GM18498 (cell line): ENCODE measurements at regions not wholly inside any gene's neighbourhood (a gene's known extent, or its start where the extent isn't known, plus 50 kb on each side); places are given as distances from the start of the nearest gene placed in this dataset.
"Not testable (repeated sequence)": the region's sequence is repeated elsewhere in the genome, so short reads cannot be mapped to it uniquely, and the experiment has no call there.

ENCODE experiments used
- ATAC-seq: cut with Tn5 transposase; IDR thresholded peaks from one replicate; pipeline ENCODE4 v1.9.1; 2021; ENCODE audit warnings: mild to moderate bottlenecking, moderate library complexity; ENCODE audit not compliant: unreplicated experiment

DNA sequence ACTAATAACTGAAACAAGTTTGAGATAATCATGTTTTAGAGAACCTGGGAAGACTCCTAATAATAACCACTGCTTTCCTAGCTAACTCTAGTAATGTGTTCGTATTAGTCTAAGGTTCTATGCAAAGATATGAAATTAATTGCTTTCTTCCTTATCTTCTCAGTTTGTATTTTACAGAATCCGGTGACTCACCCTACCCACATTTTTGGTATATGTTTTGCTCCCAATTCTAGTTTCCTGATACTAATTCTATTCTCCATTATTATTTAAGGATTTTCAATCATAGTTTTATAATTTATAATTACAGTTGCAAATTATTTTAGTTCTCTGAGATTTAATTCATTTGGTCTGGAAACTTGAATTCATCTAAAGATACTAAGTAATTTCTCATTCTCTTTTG lies 394.6 kb upstream of the SETBP1 start:
- no peak for ATAC-seq

DNA sequence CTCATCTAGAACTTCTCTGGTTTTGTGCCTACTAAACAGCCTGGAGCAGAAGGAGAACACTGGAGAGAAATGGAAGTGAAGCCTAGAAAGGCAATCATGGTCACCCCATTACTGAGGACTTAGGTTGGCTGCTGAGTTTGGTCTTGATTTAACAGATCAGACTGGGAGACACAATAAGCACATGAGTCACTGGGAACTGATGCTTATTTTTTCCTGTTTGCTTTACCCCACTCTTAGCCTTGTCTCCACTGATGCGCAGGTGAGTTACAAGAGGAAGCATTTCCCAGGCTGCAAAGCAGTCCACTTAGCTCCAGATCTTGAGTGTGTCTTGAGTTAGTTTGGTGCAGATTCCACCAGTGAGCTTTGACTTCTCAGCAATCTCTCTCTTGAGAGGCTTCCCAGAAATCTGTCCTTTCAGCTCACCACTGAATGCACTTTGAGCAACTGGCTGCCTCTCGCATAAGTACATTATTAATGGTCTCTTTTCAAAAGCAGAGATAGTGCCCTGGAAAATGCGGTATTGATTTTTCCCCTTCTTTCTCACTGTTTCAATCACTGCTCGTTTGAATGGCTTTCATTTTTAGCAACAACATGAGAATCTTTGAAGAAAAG lies 390.2 kb upstream of the SETBP1 start:
- ATAC-seq = no peak

DNA sequence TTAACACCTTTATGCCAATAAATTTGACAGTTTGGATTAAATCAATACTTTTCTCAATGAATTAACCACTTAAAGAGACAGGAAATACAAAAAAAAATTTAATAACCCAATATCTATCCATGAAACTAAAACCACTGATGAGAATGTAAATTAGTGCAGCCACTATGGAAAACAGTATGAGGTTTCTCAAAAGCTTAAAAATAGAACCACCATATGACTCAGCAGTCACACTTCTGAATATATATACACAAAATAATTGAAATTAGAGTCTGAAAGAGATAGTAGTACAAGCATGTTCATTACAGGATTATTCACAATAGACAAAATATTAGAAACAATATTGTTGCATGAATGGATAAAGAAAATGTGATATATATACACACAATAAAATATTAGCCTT lies 382.1 kb upstream of the SETBP1 start:
- no peak for ATAC-seq

DNA sequence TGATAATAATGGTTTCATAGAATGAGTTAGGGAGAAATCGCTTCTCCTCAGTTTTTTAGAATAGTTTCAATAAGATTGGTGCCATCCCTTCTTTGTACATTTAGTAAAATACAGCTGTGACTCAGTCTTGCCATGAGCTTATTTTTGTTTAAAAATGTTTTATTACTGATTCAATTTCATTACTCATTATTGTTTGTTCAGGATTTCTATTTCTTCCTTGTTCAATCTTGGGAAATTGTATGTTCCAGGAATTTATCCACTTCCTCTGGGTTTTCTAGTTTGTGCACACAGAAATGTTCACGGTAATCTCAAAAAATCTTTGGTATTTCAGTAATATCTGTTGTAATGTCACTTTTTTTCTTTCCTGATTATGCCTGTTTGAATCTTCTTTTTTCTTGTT lies 371.5 kb upstream of the SETBP1 start:
- no peak for ATAC-seq

DNA sequence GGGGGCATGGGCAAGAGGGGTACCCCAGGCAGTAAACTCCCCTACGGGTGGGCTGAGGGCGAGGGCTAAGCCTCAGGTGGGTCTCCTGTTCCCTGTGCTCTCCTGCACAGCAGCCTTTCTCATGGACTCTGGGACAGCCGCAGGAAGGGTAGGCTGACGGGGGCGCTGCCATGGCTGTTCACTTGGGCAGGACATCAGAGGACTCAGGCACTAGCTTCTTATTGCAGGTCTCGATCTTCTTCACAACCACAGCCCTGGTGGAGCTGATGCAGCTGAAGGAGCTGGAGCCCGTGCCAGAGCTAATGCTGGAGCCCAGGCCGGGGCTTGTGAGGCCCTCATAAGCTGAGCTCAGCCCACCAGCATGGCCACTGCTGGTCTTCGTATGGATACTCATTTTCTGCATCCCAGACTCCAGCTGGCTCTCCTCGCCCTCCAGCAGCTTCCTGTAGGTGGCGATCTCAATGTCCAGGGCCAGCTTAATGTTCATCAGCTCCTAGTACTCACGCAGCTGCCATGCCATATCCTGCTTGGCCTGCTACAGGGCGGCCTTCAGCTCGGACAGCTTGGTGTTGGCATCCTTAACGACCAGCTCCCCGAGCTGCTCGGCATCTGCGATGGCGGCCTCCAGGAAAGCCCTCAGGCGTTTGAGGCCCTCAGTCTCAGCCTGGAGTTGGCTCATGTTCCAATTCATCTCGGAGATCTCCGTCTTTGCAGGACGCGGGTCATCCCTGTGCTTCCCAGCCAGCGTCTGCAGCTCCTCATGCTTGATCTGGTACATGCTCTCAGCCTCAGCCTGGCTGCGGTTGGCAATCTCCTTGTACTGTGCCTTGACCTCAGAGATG lies 359.8 kb upstream of the SETBP1 start:
- no peak for ATAC-seq

DNA sequence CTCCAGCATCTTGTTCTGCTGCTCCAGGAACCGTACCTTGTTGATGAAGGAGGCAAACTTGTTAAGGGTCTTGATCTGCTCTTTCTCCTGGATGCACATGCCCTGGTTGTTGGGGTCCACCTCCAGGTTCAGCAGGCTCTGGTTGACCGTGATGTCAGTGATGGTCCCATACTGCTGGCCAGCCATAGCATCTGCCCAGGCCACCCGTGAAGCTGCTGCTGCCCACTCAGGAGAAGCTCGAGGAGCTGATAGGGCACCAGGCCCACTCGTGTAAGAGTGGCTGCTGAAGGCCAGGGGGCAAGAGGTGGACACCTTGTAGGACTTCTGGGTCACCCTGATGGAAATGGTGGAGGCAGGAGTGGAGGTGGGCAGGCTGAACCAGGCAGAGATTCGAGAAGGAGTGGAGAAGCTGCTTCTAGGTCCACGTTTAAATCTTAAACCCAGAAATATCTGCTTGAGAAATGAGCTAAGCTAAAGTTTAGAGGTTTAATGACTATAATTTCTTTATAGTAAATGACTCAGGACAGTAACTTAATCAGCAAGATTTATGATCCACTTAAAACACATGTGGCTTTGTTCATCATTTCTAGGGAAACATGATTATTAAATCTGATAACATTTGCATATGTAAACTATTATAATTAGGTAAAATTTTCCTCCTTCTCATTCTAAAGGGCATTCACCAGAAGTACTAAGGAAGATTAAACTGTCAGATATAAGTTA lies 358.7 kb upstream of the SETBP1 start:
- no peak for ATAC-seq

DNA sequence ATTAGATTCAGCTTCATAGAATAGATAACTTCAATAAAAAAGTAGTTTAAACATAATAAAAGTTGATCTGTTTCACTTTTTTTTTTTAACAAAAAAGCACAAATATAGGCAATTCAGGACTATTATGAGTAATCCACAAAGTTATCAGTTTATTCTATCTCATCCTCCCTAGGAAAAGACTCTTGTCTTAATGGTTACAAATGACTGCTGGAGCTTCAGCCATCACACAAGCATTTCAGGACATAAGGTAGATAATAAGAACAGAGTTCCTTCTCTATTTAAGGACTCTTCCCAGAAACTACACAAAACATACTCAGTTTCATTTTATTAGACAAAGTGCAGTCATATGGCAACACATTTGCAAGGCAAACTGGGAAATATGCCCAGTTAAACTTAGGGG lies 357.6 kb upstream of the SETBP1 start:
- ATAC-seq = no peak

DNA sequence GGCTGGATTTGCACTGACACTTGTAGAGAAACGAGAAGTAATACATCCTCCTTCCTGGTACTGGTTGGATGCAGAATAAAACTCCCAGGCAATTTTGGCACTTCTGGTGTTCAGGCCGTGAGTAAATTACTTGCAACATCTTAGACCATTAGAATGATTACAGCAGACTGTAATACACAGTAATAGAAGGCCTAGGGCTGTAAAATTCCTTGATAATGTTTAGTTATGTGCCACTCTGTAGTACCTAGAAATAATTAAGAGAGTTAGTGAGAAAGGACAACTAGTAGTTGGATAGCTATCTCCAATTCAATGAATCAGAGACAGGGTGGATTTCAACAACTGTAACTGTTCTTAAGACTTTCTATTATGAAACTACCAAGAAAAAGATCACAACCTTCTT lies 356.3 kb upstream of the SETBP1 start:
- ATAC-seq = no peak

DNA sequence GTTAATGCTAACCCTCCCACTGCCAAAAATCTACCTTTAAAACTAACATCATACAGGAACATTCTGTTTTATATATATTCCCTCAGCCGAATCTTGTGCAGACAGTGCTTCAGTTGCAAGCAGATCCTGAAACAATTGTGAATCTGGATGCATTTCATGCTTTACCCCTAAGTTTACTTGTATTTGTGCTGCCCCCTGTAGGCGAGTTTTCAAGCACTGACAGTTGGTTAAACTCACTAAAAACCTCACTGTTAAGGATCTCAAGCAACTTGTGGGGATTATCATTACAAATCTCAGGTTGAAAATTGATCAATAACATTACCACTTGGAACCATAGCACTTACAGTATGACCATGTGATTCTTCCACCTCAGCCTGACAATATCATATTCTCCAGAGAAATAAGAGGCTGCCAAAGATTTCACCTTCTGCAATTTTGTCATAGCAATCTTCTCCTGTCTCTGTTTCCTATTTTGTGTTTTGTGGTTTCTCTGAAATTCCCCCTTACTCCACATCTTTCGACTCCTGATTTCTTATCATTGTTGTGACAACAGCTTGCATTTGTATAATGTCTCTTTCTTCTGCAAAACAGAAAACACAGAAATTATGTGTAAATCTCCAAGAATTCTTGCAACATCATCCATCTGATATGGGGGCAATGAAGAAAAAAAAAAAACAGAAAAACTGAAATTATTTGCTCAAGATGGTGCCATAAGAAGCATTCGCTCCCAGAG lies 354.6 kb upstream of the SETBP1 start:
- ATAC-seq = no peak

DNA sequence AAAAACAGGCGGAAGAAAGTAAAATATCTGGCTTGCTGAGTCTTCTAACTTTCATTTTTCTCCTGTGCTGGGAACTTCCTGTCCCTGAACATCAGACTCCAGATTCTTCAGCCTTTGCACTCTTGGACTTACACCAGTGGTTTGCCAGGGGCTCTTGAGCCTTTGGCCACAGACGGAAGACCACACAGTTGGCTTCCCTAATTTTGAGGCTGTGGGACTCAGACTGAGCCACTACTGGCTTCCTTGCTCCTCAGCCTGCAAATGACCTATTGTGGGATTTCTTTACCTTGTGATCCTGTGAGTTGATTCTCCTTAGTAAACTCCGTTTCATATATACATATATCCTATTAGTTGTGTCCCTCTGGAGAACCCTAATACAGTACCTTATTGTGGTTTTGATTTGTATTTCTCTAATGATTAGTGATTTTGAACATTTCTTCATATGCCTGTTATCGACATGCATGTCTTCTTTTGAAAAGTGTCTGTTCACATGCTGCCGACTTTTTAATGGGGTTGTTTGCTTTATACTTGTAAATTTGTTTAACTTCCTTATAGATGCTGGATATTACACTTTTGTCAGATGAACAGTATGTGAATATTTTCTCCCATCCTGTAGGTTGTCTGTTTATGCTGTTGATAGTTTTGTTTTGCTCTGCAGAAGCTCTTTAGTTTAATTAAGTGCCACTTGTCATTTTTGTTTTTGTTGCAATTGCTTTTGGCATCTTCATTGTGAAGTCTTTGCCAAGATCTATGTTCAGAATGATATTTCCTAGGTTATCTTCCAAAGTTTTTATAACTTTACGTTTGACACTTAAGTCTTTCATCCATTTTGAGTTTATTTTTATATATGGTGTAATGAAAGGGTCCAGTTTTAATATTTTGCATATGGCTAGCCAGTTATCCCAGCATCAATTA lies 348.8 kb upstream of the SETBP1 start:
- no peak for ATAC-seq

DNA sequence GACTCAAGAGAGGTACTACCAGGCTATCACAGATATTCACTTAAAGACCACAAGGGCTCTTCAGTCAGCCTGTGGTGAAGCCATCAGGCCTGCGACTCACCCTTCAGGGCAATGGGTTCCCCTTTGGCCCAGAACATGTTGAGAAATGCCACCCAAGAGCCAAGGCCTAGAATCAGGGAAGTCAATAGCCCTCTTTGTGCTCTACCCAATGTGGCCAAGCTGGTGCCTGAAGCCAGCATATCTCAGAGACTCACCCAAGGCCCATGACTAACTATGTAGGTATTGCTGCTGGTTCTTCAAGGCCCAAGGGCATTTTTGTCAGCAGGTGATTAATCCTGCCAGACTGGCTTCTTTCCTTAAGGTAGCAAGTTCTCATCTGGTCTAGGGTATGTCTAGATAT lies 338.9 kb upstream of the SETBP1 start:
- no peak for ATAC-seq

DNA sequence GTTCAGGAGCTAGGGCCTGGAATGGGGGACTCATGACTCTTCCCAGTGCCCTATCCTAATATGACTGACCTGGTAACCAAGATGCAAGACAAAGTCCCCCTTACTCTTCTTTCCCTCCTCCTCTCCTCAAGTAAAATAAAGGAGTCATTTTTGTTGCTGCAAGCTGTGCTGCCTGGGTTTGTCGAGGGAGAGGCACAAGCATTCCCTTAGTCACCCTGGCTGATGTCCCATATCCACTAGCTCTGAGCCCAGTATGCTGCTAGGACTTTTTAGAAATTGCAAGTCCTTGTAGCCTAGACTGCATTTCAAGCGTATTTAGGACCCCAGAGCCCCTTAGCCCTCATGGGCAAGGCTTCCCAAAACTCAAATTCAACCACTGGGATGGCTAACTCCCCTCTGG lies 338.5 kb upstream of the SETBP1 start:
- no peak for ATAC-seq

DNA sequence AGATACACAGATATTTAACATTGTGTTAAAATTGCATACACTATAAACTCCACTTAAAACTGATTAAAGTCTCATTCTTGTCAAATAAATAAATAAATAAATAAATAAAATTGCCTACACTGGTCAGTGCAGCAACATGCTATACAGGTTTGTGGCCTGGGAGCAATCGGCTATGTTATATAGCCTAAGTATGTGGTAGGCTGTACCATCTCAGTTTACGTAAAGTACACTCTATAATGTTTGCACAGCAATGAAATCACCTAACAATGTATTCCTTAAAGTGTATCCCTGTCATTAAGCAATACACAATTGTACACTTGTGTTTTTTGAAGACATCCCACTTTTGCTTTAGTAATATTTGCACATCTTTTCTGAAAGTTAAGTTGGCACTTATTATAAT lies 337.7 kb upstream of the SETBP1 start:
- no peak for ATAC-seq

DNA sequence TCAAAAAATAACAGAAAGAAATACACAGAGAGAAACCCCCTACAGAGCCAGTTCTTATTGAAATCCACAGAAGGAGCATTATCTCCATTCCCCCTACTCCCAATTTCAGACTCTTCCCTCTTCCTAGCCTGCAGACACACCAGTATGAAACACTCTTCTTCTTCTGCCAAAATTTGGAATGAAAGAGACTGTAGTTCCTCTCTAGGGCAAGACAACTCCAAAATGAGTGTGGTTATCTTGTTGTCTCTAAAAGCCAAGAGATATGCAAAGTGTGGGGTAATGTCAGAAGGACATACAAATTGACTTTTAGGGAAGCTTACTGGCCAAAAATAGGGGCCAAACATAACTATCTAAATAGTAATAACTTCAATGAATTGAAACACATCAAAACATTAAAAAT lies 337.1 kb upstream of the SETBP1 start:
- ATAC-seq = no peak

DNA sequence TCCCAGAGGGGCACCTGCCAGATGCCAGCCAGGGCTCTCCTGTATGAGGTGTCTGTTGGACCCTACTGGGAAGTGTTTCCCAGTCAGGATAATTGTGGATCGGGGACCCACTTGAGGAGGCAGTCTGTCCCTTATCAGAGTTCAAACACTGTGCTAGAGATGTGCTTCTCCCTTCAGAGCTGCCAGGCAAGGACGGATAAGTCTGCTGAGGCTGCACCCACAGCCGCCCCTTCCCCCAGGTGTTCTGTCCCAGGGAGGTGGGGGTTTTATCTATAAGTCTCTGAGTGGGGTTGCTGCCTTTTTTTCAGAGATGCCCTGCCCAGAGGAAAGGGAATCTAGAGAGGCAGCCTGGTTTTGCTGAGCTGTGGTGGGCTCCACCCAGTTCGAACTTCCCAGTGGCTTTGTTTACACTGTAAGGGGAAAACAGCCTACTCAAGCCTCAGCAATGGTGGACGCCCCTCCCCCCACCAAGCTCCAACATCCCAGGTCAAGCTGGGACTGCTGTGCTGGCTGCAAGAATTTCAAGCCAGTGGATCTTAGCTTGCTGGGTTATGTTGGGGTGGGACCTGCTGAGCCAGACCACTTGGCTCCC lies 324.0 kb upstream of the SETBP1 start:
- ATAC-seq = no peak

DNA sequence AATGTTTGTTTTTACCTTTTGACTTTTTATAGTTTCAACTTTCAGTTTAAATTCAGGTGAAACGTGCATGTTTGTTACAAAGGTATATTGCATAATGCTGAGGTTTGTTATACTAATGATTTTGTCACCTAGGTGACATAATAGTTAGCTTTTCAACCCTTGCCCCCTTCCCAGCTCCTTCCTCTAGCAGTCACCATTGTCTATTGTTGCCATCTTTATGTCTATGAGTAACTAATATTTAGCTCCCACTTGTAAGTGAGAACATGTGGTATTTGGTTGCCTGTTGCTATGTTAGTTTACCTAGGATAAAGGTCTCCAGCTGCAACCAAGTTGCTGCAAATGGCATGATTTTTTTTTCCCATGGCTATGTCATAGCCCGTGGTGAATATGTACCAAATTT lies 322.3 kb upstream of the SETBP1 start:
- ATAC-seq = no peak

DNA sequence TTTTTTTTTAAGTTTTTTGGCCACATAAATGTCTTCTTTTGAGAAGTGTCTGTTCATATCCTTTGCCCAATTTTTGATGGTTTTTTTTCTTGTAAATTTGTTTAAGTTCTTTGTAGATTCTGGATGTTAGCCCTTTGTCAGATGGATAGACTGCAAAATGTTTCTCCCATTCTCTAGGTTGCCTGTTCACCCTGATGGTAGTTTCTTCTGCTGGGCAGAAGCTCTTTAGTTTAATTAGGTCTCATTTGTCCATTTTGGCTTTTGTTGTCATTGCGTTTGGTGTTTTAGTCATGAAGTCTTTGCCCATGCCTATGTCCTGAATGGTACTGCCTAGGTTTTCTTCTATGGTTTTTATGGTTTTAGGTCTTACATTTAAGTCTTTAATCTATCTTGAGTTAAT lies 320.9 kb upstream of the SETBP1 start:
- ATAC-seq = not testable (repeated sequence)

DNA sequence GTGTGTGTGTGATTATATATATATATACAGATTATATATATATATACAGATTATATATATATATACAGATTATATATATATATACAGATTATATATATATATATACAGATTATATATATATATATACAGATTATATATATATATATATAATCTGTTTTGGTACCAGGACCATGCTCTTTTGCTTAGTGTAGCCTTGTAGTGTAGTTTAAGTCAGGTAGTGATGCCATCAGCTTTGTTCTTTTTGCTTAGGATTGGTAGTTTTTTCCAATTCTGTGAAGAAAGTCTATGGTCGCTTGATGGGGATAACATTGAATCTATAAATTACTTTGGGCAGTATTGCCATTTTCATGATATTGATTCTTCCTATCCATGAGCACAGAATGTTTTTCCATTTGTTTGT lies 318.5 kb upstream of the SETBP1 start:
- ATAC-seq = not testable (repeated sequence)

DNA sequence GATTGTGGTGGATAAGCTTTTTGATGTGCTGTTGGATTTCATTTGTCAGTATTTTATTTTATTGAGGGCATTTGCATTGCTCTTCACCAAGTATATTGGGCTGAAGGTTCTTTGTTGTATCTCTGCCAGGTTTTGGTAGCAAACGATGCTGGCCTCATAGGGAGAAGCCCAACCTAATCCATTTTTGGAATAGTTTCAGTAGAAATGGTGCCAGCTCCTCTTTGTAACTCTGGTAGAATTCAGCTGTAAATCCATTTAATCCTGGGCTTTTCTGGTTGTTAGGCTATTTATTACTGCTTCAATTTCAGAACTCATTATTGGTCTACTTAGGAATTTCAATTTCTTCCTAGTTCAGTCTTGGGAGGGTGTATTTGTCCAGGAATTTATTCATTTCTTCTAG lies 309.8 kb upstream of the SETBP1 start:
- no peak for ATAC-seq

DNA sequence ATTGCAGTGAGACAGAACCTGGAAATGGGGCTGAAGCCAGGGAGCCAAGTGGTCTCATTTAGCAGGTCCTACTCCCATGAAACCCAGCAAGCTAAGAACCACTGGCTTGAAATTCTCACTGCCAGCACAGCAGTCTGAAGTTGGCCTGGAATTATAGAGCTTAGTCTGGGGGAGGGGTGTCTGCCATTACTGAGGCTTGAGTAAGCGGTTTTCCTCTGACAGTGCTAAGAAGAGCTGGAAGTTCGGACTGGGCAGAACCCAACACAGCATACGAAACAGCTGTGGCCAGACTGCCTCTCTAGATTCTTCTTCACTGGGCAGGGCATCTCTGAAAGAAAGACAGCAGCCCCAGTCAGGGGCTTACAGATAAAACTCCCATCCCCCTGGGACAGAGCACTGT lies 305.7 kb upstream of the SETBP1 start:
- ATAC-seq = no peak
